IMR-90 (cell line): ENCODE measurements at regions not wholly inside any gene's neighbourhood (a gene's known extent, or its start where the extent isn't known, plus 50 kb on each side); places are given as distances from the start of the nearest gene placed in this dataset.

ENCODE experiments used
- ATAC-seq: fragments of 200-7000 bp; cut with Tn5 transposase; 2 replicates; pipeline ENCODE4 v1.9.1; 2020; ENCODE audit warnings: low read depth, mild to moderate bottlenecking, moderate library complexity
- BruUV-seq: library from RNA; stranded (reverse); fragments of 400-500 nt; replicated peaks from 2 replicates; lab custom pipeline; 2021; lab: Mats Ljungman, UMichigan
- CTCF ChIA-PET: fragments of 300-600 bp; formaldehyde crosslinking; extraction: SDS; loops from one replicate; lab custom pipeline; 2021; ENCODE audit warnings: antibody characterized with exemption; lab: Yijun Ruan, JAX
- POLR2A ChIA-PET: fragments of 300-600 bp; sonication (Branson Sonifier 250); formaldehyde crosslinking; loops from one replicate; lab custom pipeline; 2022; ENCODE audit warnings: antibody characterized with exemption; ENCODE audit not compliant: unreplicated experiment; lab: Charles Lee
- DNase-seq: peaks from one replicate; pipeline ENCODE4 v3.0.0; 2013
- H2AFZ ChIP-seq: replicated peaks from 2 replicates; pipeline ENCODE3; 2013; ENCODE audit warnings: low read length, mild to moderate bottlenecking; ENCODE audit not compliant: poor library complexity
- H2AK5ac ChIP-seq: 2 replicates; pipeline ENCODE4 v1.6.1; 2013; ENCODE audit warnings: low read depth, low read length, inconsistent platforms
- H2AK9ac ChIP-seq: replicated peaks from 2 replicates; pipeline ENCODE3; 2013; ENCODE audit warnings: mild to moderate bottlenecking, low read depth, low read length, moderate library complexity; ENCODE audit not compliant: poor library complexity
- H2BK120ac ChIP-seq: 2 replicates; pipeline ENCODE4 v1.6.1; 2013; ENCODE audit warnings: low read depth, low read length, inconsistent platforms
- H2BK15ac ChIP-seq: 3 replicates; pipeline ENCODE4 v1.6.1; 2013; ENCODE audit warnings: low read depth, low read length, inconsistent platforms
- H2BK20ac ChIP-seq: 2 replicates; pipeline ENCODE4 v1.6.1; 2013; ENCODE audit warnings: low read depth, mild to moderate bottlenecking, inconsistent platforms, low read length, moderate library complexity
- H2BK5ac ChIP-seq: 2 replicates; pipeline ENCODE4 v1.6.1; 2013; ENCODE audit warnings: mild to moderate bottlenecking, low read depth, low read length, inconsistent platforms; ENCODE audit not compliant: poor library complexity, severe bottlenecking
- H3K14ac ChIP-seq: replicated peaks from 2 replicates; pipeline ENCODE4 v1.6.1; 2013; ENCODE audit warnings: low read depth, low read length, inconsistent platforms
- H3K18ac ChIP-seq: 2 replicates; pipeline ENCODE4 v1.6.1; 2013; ENCODE audit warnings: low read depth, low read length, control low read depth
- H3K23ac ChIP-seq: 2 replicates; pipeline ENCODE4 v1.6.1; 2013; ENCODE audit warnings: low read depth, low read length, inconsistent platforms
- H3K27ac ChIP-seq: 2 replicates; pipeline ENCODE4 v1.5.1; 2013; ENCODE audit warnings: mild to moderate bottlenecking, control low read depth, low read length; ENCODE audit not compliant: insufficient read depth
- H3K27me3 ChIP-seq: 2 replicates; pipeline ENCODE4 v1.6.1; 2013; ENCODE audit warnings: low read length; ENCODE audit not compliant: control insufficient read depth, insufficient read depth
- H3K36me3 ChIP-seq: 2 replicates; pipeline ENCODE4 v1.6.1; 2013; ENCODE audit warnings: low read length, mixed read lengths; ENCODE audit not compliant: control insufficient read depth, insufficient read depth
- H3K4ac ChIP-seq: 2 replicates; pipeline ENCODE4 v1.6.1; 2013; ENCODE audit warnings: low read depth, low read length, inconsistent platforms
- H3K4me1 ChIP-seq: 2 replicates; pipeline ENCODE4 v1.6.1; 2013; ENCODE audit warnings: low read length, mixed read lengths; ENCODE audit not compliant: control insufficient read depth, insufficient read depth
- H3K4me2 ChIP-seq: 2 replicates; pipeline ENCODE4 v1.6.1; 2013; ENCODE audit warnings: low read depth, mild to moderate bottlenecking, control low read depth, low read length, moderate library complexity
- H3K4me3 ChIP-seq: 2 replicates; pipeline ENCODE4 v1.5.1; 2013; ENCODE audit warnings: low read depth, mild to moderate bottlenecking, control low read depth, low read length, moderate library complexity; ENCODE audit not compliant: insufficient read depth
- H3K56ac ChIP-seq: 2 replicates; pipeline ENCODE4 v1.6.1; 2013; ENCODE audit warnings: low read length, inconsistent platforms; ENCODE audit not compliant: insufficient read depth; ENCODE audit errors: extremely low read depth
- H3K79me1 ChIP-seq, 2 experiments: 2 replicates each; pipeline ENCODE4 v1.6.1; 2013; ENCODE audit warnings: low read length in 2 of 2, inconsistent platforms in 1 of 2, low read depth in 1 of 2
- H3K9ac ChIP-seq: 2 replicates; pipeline ENCODE4 v1.6.1; 2013; ENCODE audit warnings: low read depth, low read length, control low read depth
- H3K9me1 ChIP-seq: 2 replicates; pipeline ENCODE4 v1.6.1; 2013; ENCODE audit warnings: low read length, inconsistent platforms; ENCODE audit not compliant: insufficient read depth
- H3K9me3 ChIP-seq: 2 replicates; pipeline ENCODE4 v1.6.1; 2013; ENCODE audit warnings: low read length; ENCODE audit not compliant: control insufficient read depth, insufficient read depth
- H4K20me1 ChIP-seq: 2 replicates; pipeline ENCODE4 v1.6.1; 2013; ENCODE audit warnings: low read length, inconsistent platforms; ENCODE audit not compliant: insufficient read depth
- H4K5ac ChIP-seq: 2 replicates; pipeline ENCODE4 v1.6.1; 2013; ENCODE audit warnings: mild to moderate bottlenecking, low read depth, low read length, control low read depth
- H4K8ac ChIP-seq, 2 experiments: 2 replicates each; pipeline ENCODE4 v1.6.1; 2013; ENCODE audit warnings: low read depth in 2 of 2, low read length in 2 of 2, control low read depth in 1 of 2, inconsistent platforms in 1 of 2
- H4K91ac ChIP-seq: 2 replicates; pipeline ENCODE4 v1.6.1; 2013; ENCODE audit warnings: low read depth, low read length, inconsistent platforms; ENCODE audit not compliant: insufficient read depth
- BHLHE40 ChIP-seq: fragments of 150-350 bp; IDR thresholded peaks from 2 replicates; pipeline ENCODE4 v1.6.1; 2016; ENCODE audit warnings: mild to moderate bottlenecking, low read depth, low read length
- CHD1 ChIP-seq: IDR thresholded peaks from 2 replicates; pipeline ENCODE4 v1.6.1; 2012; ENCODE audit warnings: low read depth, low read length, improper control_type of control experiment
- MAFK ChIP-seq: IDR thresholded peaks from 2 replicates; pipeline ENCODE4 v1.6.1; 2012; ENCODE audit warnings: low read depth, low read length, improper control_type of control experiment
- MAZ ChIP-seq: IDR thresholded peaks from 2 replicates; pipeline ENCODE4 v1.6.1; 2012; ENCODE audit warnings: low read depth, mild to moderate bottlenecking, low read length, improper control_type of control experiment, moderate library complexity, borderline replicate concordance
- NFE2L2 ChIP-seq: fragments of 150-350 bp; IDR thresholded peaks from 2 replicates; pipeline ENCODE4 v1.6.1; 2016; ENCODE audit warnings: low read depth, mild to moderate bottlenecking, low read length
- POLR2A ChIP-seq: IDR thresholded peaks from 2 replicates; pipeline ENCODE4 v1.6.1; 2012; ENCODE audit warnings: mild to moderate bottlenecking, low read depth, low read length
- RAD21 ChIP-seq: IDR thresholded peaks from 2 replicates; pipeline ENCODE4 v1.6.1; 2012; ENCODE audit warnings: low read length, improper control_type of control experiment
- RCOR1 ChIP-seq: IDR thresholded peaks from 2 replicates; pipeline ENCODE4 v1.6.1; 2012; ENCODE audit warnings: mild to moderate bottlenecking, low read length, improper control_type of control experiment; ENCODE audit not compliant: insufficient replicate concordance
- WGBS, 2 experiments: methylation state at CpG; one replicate each; pipeline versions ENCODE4 v1.1.5 to v1.1.7; 2013; ENCODE audit warnings: missing lambda C conversion rate in 2 of 2; ENCODE audit not compliant: insufficient read length in 1 of 2; ENCODE audit errors: extremely low coverage in 2 of 2; 5-methylcytosine and 5-hydroxymethylcytosine counted together
- dilution Hi-C: fragments of 300-500 bp; cut with HindIII; formaldehyde crosslinking; loops from one replicate; pipeline ENCODE4 v1.14.3; 2018; ENCODE audit warnings: low sequenced_read_pairs; ENCODE audit not compliant: unreplicated experiment
- in situ Hi-C: fragments of 300-500 bp; cut with MboI; formaldehyde crosslinking; loops from 3 replicates; pipeline ENCODE4 v1.14.3; 2019; ENCODE audit warnings: low sequenced_read_pairs, inconsistent platforms, mixed read lengths
- intact Hi-C: fragments of 100-400 bp; cut with micrococcal nuclease; formaldehyde crosslinking; loops from 2 replicates; pipeline ENCODE4 v1.10.0; 2022
- TF ChIP-seq, protein P1 (sequence below): conservative IDR thresholded peaks from 2 replicates; pipeline ENCODE4 v1.5.1; 2012; ENCODE audit warnings: mild to moderate bottlenecking, low read depth, low read length, improper control_type of control experiment

DNA sequence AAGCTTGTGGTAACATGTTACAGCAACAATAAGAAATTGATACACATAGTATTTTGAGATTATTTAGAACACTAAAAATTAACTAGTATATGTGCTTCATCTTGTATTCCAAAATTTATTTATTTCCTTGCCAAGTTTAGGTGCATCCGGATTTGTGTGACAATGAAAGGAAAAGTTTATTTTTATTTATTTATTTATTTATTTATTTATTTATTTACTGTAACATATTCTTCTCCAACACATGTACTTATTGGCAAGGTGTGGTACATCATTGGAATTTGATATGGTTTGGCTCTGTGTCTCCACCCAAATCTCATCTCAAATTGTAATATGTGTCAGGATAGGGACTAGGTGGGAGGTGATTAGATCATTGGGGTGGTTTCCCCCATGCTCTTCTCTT is 373.3 kb upstream of the EDIL3 start:
- Histone ChIP-seq H2AK9ac (no peak overlapping the region), H3K4ac (no peak overlapping the region), H3K4me1 (no peaks in the 10 kb centered on the region), H4K5ac (no peak overlapping the region), H3K18ac (no peak overlapping the region), H3K9me1 (no peaks in the 10 kb centered on the region), H3K4me2 (no peak overlapping the region), H2BK15ac (no peak overlapping the region), H3K14ac (no peak overlapping the region), H2BK20ac (no peak overlapping the region), H4K20me1 (no peaks in the 10 kb centered on the region), H3K36me3 (no peaks in the 10 kb centered on the region), H4K8ac (no peak overlapping the region), H3K27ac (no peak overlapping the region), H4K91ac (no peak overlapping the region), H3K9ac (no peak overlapping the region), H3K23ac (no peak overlapping the region), H2BK120ac (no peak overlapping the region), H2AK5ac (no peak overlapping the region), H2AFZ (no peak overlapping the region), H2BK5ac (no peak overlapping the region), H3K9me3 (no peaks in the 10 kb centered on the region), H3K27me3 (no peaks in the 10 kb centered on the region), H3K56ac (no peak overlapping the region), H3K79me1 (no peaks in the 10 kb centered on the region), H3K4me3 (no peak overlapping the region)
- WGBS, 2 experiments, result no CpG with 5 or more reads among the region's 1 CpG
- POLR2A ChIA-PET, result no interaction called here
- dilution Hi-C loops, result no loop called here
- CTCF ChIA-PET, result no interaction called here
- ATAC-seq, result no peak
- in situ Hi-C loops, result no loop called here
- no peak for TF ChIP-seq POLR2A
- no peak for TF ChIP-seq RAD21
- no peak for TF ChIP-seq BHLHE40
- TF ChIP-seq CHD1, result no peak
- no peak for TF ChIP-seq RCOR1
- no peak for TF ChIP-seq MAFK
- TF ChIP-seq, protein P1, sequence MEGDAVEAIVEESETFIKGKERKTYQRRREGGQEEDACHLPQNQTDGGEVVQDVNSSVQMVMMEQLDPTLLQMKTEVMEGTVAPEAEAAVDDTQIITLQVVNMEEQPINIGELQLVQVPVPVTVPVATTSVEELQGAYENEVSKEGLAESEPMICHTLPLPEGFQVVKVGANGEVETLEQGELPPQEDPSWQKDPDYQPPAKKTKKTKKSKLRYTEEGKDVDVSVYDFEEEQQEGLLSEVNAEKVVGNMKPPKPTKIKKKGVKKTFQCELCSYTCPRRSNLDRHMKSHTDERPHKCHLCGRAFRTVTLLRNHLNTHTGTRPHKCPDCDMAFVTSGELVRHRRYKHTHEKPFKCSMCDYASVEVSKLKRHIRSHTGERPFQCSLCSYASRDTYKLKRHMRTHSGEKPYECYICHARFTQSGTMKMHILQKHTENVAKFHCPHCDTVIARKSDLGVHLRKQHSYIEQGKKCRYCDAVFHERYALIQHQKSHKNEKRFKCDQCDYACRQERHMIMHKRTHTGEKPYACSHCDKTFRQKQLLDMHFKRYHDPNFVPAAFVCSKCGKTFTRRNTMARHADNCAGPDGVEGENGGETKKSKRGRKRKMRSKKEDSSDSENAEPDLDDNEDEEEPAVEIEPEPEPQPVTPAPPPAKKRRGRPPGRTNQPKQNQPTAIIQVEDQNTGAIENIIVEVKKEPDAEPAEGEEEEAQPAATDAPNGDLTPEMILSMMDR, result no peak
- TF ChIP-seq MAZ, result no peak
- TF ChIP-seq NFE2L2, result no peak
- BruUV-seq, result no TSS peak
- DNase-seq, result no peak
- intact Hi-C loops, result no loop called here
